GM21825 (cell line): ENCODE measurements at regions not wholly inside any gene's neighbourhood (a gene's known extent, or its start where the extent isn't known, plus 50 kb on each side); places are given as distances from the start of the nearest gene placed in this dataset.

Experiments used
- ATAC-seq: cut with Tn5 transposase; IDR thresholded peaks from one replicate; pipeline ENCODE4 v1.9.1; 2021; ENCODE audit warnings: mild to moderate bottlenecking, moderate library complexity; ENCODE audit not compliant: unreplicated experiment

- no peak for ATAC-seq
These were observed 65.6 kb upstream of the E2F8 start for GRCh38 chr11:19306179-19306944.

GRCh38 chr11:19301361-19301760, 60.6 kb upstream of the E2F8 start:
- no peak for ATAC-seq

- no peak for ATAC-seq
These were observed 53.7 kb upstream of the E2F8 start for GRCh38 chr11:19294444-19294843.

GRCh38 chr11:19291064-19291463, 50.3 kb upstream of the E2F8 start:
- no peak for ATAC-seq
